ENCODE measurements at regions not wholly inside any gene's neighbourhood (a gene's known extent, or its start where the extent isn't known, plus 50 kb on each side); places are given as distances from the start of the nearest gene placed in this dataset.
"Not testable (repeated sequence)": the region's sequence is repeated elsewhere in the genome, so short reads cannot be mapped to it uniquely, and the experiment has no call there.

GRCh38 chr3:177358091-177358976 is 161.1 kb upstream of the TBL1XR1 start:
- DNase-seq = no peak

GRCh38 chr3:177358977-177359592 is 161.8 kb upstream of the TBL1XR1 start:
- DNase-seq = peak; percentile 61

GRCh38 chr3:177359593-177360357 is 162.5 kb upstream of the TBL1XR1 start:
- peak; percentile 98 for DNase-seq

- DNase-seq = no peak
Measured at GRCh38 chr3:177361081-177361938, 164.0 kb upstream of the TBL1XR1 start.

GRCh38 chr3:177362626-177363025 is 165.3 kb upstream of the TBL1XR1 start:
- DNase-seq = no peak

- no peak for DNase-seq
Measured at GRCh38 chr3:177364236-177364635, 167.0 kb upstream of the TBL1XR1 start.

- DNase-seq = not testable (repeated sequence)
Measured at GRCh38 chr3:177365294-177365693, 168.0 kb upstream of the TBL1XR1 start.

- peak; percentile 68 for DNase-seq
Measured at GRCh38 chr3:177367788-177368187, 170.5 kb upstream of the TBL1XR1 start.

- no peak for DNase-seq
Measured at GRCh38 chr3:177370246-177370822, 173.1 kb upstream of the TBL1XR1 start.

- no peak for DNase-seq
Measured at GRCh38 chr3:177371146-177371545, 173.9 kb upstream of the TBL1XR1 start.

- no peak for DNase-seq
Measured at GRCh38 chr3:177371888-177372287, 174.6 kb upstream of the TBL1XR1 start.

- no peak for DNase-seq
Measured at GRCh38 chr3:177374323-177374722, 177.0 kb upstream of the TBL1XR1 start.

- DNase-seq = no peak
Measured at GRCh38 chr3:177375316-177375715, 178.0 kb upstream of the TBL1XR1 start.

- DNase-seq = no peak
Measured at GRCh38 chr3:177377166-177377565, 179.9 kb upstream of the TBL1XR1 start.

- no peak for DNase-seq
Measured at GRCh38 chr3:177378168-177378567, 180.9 kb upstream of the TBL1XR1 start.

- DNase-seq = no peak
Measured at GRCh38 chr3:177379045-177379444, 181.8 kb upstream of the TBL1XR1 start.

- DNase-seq = no peak
Measured at GRCh38 chr3:177381070-177381469, 183.8 kb upstream of the TBL1XR1 start.

- no peak for DNase-seq
Measured at GRCh38 chr3:177382944-177383343, 185.7 kb upstream of the TBL1XR1 start.

GRCh38 chr3:177385186-177385585 is 187.9 kb upstream of the TBL1XR1 start:
- no peak for DNase-seq

- no peak for DNase-seq
Measured at GRCh38 chr3:177385831-177386301, 188.6 kb upstream of the TBL1XR1 start.

- no peak for DNase-seq
Measured at GRCh38 chr3:177388209-177388608, 190.9 kb upstream of the TBL1XR1 start.

Measured in left kidney (tissue), 1 donor.